Left colon (tissue), 2 donors: ENCODE measurements at regions not wholly inside any gene's neighbourhood (a gene's known extent, or its start where the extent isn't known, plus 50 kb on each side); places are given as distances from the start of the nearest gene placed in this dataset.
"Not testable (repeated sequence)": the region's sequence is repeated elsewhere in the genome, so short reads cannot be mapped to it uniquely, and the experiment has no call there.

Source experiments
- ATAC-seq: fragments of 200-7000 bp; cut with Tn5 transposase; one replicate; pipeline ENCODE4 v1.9.1; 2020; ENCODE audit warnings: mild to moderate bottlenecking, moderate library complexity
- DNase-seq, 2 donors: peaks; one replicate each; pipeline ENCODE4 v3.0.0-alpha.2; 2020
- intact Hi-C, 2 donors: fragments of 100-400 bp; cut with DNase I in 1 of 2; cut with micrococcal nuclease in 1 of 2; formaldehyde crosslinking; loops; one replicate each; pipeline versions ENCODE4 v1.11.2 to v1.14.0; 2022; cut with DNase I, micrococcal nuclease
- donor health status: DM: no; HTN: no; CAD: no.
- donor health status: DM: yes; HTN: yes; CAD: no.

- ATAC-seq, result no peak
- no peak for DNase-seq
- intact Hi-C loops, result no loop called here
These were observed 592.9 kb upstream of the FBXO33 start for GRCh38 chr14:40025101-40025500.

- DNase-seq (no peak), ATAC-seq (no peak)
- intact Hi-C loops, result no loop called here
These were observed 578.7 kb upstream of the FBXO33 start for GRCh38 chr14:40010961-40011360.

DNA sequence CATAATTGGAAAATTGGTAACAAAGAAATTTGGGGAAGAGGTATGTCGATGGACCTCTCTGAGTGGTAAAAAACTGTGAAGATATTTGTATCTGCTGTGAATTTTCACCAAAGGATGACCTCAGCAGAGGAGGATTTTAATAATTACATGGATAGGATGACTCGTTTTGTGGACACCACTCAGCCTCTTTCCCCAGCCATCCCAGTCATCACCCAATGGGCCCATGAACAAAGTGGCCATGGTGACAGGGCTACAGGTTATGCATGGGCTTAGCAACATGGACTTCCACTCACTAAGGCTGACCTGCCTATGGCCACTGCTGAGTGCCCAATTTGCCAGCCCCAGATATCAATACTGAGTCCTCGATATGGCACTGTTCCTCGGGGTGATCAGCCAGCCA is 577.5 kb upstream of the FBXO33 start:
- intact Hi-C loops, result no loop called here
- DNase-seq (no peak), ATAC-seq (no peak)

GRCh38 chr14:40008345-40008744 is 576.1 kb upstream of the FBXO33 start:
- intact Hi-C loops, ATAC-seq, DNase-seq: not testable (repeated sequence)

- DNase-seq (no peak), ATAC-seq (no peak)
- intact Hi-C loops, result no loop called here
These were observed 572.8 kb upstream of the FBXO33 start for GRCh38 chr14:40004871-40005500.

- DNase-seq (no peak), ATAC-seq (no peak)
- intact Hi-C loops, result no loop called here
These were observed 571.5 kb upstream of the FBXO33 start for GRCh38 chr14:40003773-40004172.

- DNase-seq (no peak), ATAC-seq (no peak)
- intact Hi-C loops, result no loop called here
These were observed 566.6 kb upstream of the FBXO33 start for GRCh38 chr14:39998854-39999253.

DNA sequence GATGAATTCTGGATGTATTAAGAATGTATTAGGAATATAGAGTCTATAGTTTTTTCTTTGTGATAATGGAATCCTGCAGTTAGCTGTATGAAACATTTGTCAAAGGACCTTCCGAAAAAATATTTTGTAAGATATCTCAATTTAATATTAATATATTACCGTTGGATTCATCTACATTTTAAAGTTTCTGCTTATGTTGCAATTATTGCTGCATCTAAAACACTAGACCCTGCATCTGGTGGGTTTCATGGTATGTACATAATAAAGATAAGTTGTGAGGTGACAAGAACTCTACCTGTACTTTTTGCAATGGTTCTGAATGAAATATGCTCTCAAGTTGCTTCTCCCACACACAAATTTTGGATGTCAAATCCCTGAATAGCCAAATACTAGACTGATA is 565.9 kb upstream of the FBXO33 start:
- intact Hi-C loops, result no loop called here
- ATAC-seq (no peak), DNase-seq (no peak)

DNA sequence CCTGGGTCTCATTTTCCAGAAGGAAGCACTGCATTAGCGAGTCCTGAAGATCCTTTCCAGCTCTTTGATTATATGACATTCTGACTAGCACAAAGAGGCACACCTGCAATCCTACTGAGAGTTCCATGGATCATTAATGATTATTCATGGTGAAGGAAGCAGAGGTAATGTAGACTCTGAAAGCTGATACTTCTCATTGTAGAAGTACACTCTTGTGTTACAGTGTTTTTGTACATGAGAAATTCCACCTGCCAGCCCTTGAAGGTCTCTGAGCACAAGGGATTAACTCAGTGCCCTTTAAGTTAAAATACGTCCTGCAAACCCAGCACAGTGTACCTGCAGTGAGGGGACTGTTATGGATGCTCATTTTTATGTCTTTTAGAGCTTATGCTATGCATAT is 558.8 kb upstream of the FBXO33 start:
- intact Hi-C loops, result no loop called here
- no peak for ATAC-seq
- DNase-seq, result no peak

- DNase-seq (no peak), ATAC-seq (peak; percentile 42)
- intact Hi-C loops, result no loop called here
These were observed 556.7 kb upstream of the FBXO33 start for GRCh38 chr14:39988939-39989338.

- no peak for DNase-seq
- intact Hi-C loops, result no loop called here
- no peak for ATAC-seq
These were observed 552.1 kb upstream of the FBXO33 start for GRCh38 chr14:39984323-39984722.

- ATAC-seq (no peak), DNase-seq (no peak)
- intact Hi-C loops, result no loop called here
These were observed 545.0 kb upstream of the FBXO33 start for GRCh38 chr14:39977198-39977597.

- ATAC-seq (no peak), DNase-seq (no peak)
- intact Hi-C loops, result no loop called here
These were observed 541.8 kb upstream of the FBXO33 start for GRCh38 chr14:39974036-39974435.

GRCh38 chr14:39972704-39973103 is 540.5 kb upstream of the FBXO33 start:
- DNase-seq (no peak), ATAC-seq (no peak)
- intact Hi-C loops, result no loop called here

GRCh38 chr14:39967885-39968284 is 535.7 kb upstream of the FBXO33 start:
- no peak for ATAC-seq
- no peak for DNase-seq
- intact Hi-C loops, result no loop called here

GRCh38 chr14:39957987-39958386 is 525.8 kb upstream of the FBXO33 start:
- intact Hi-C loops, result no loop called here
- DNase-seq (no peak), ATAC-seq (no peak)

- no peak for ATAC-seq
- intact Hi-C loops, result no loop called here
- DNase-seq, result no peak
These were observed 525.1 kb upstream of the FBXO33 start for GRCh38 chr14:39957290-39957689.

DNA sequence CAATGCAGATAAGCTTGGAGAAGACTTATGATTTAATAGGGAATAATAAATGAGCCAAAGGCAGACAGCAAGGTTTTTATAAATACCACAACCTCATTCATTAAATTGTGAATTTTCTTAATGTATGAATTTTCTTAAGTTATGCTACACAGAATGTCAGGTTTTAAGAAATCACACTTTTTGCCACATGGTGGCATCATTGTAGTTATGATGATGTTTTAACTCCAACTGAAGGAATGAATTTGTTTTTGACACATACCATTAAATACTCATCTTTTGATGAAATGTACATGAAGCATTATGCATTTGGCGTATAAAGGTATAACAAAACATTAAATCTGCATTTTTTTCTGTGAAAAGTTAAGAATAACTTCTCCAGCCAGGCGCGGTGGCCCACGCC is 524.1 kb upstream of the FBXO33 start:
- intact Hi-C loops, result no loop called here
- no peak for DNase-seq
- no peak for ATAC-seq

GRCh38 chr14:39948235-39948634 is 516.0 kb upstream of the FBXO33 start:
- ATAC-seq (no peak), DNase-seq (no peak)
- intact Hi-C loops, result no loop called here

- DNase-seq, result no peak
- intact Hi-C loops, result no loop called here
- no peak for ATAC-seq
These were observed 514.6 kb upstream of the FBXO33 start for GRCh38 chr14:39946807-39947206.

- DNase-seq (no peak), ATAC-seq (no peak)
- intact Hi-C loops, result no loop called here
These were observed 506.8 kb upstream of the FBXO33 start for GRCh38 chr14:39939023-39939422.
